ENCODE measurements at regions not wholly inside any gene's neighbourhood (a gene's known extent, or its start where the extent isn't known, plus 50 kb on each side); places are given as distances from the start of the nearest gene placed in this dataset. TPM values are rescaled to one million over a fixed set of nuclear protein-coding genes. Genes with fewer than 3 reads are reported as not detected.

DNA sequence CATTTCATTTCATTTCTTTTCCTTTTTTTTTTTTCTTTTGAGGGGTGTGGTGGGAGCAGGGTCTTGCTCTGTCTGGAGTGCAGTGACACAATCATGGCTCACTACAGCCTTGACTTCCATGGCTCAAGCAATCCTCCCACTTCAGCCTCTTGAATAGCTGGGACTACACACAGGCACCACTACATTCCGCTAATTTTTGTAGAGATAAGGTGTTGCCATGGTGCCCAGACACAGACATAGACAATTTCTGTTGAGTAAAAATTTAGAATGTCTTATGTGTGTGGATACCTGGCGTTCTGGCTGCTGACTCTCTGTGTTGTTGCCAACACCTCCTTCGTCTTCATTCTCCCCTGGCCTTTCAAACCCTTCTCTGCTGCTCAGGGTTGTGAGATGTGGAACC lies 54.0 kb upstream of the PRSS58 start:
- no peak overlapping the region for H3K4me2 ChIP-seq (ENCODE audit: low read depth, low read length, poor library complexity, severe bottlenecking)
- no peak overlapping the region for H3K27ac ChIP-seq (ENCODE audit: low read length)
- no peaks in the 10 kb centered on the region for H3K9me2 ChIP-seq (replicated peaks; ENCODE audit: insufficient read depth, low read length)
- H3K36me3 ChIP-seq (ENCODE audit: insufficient read depth, low read length), result no peaks in the 10 kb centered on the region
- no peak overlapping the region for H3K9ac ChIP-seq (ENCODE audit: low read length)
- H2AFZ ChIP-seq (ENCODE audit: low read length), result no peak overlapping the region
- no peaks in the 10 kb centered on the region for H3K79me2 ChIP-seq (ENCODE audit: low read length)
- no peaks in the 10 kb centered on the region; the same call in 1 of the 2 replicates for H3K27me3 ChIP-seq (ENCODE audit: low read length)
- no peaks in the 10 kb centered on the region for H3K9me3 ChIP-seq (ENCODE audit: low read length)
- H3K4me3 ChIP-seq (ENCODE audit: low read length), result no peak overlapping the region
- no peak for DNase-seq
- H4K20me1 ChIP-seq (ENCODE audit: insufficient read depth, low read depth, low read length), result no peaks in the 10 kb centered on the region
- no peaks in the 10 kb centered on the region for H3K4me1 ChIP-seq (ENCODE audit: low read length)

DNA sequence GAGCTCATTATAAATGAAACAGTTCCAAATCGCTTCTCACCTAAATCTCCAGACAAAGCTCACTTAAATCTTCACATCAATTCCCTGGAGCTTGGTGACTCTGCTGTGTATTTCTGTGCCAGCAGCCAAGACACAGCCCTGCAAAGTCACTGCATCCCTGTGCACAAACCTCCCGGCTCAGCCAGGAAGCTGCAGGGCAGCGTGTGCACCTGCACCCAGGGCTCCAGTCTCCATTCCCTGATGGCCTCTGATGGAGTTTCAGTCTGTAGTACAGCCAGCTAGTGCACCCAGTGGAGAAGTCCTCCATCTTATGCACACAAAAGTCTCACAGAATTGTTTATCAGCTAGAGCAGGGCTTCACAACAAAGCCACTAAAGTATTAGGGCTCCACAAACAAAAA lies 51.1 kb upstream of the PRSS58 start:
- Histone ChIP-seq H3K36me3 (ENCODE audit: insufficient read depth, low read length) (no peaks in the 10 kb centered on the region), H3K4me2 (ENCODE audit: low read depth, low read length, poor library complexity, severe bottlenecking) (no peak overlapping the region), H3K9me2 (replicated peaks; ENCODE audit: insufficient read depth, low read length) (no peaks in the 10 kb centered on the region), H3K9ac (ENCODE audit: low read length) (no peak overlapping the region), H2AFZ (ENCODE audit: low read length) (no peak overlapping the region), H3K27me3 (ENCODE audit: low read length) (no peaks in the 10 kb centered on the region; the same call in 1 of the 2 replicates), H3K4me1 (ENCODE audit: low read length) (peaks cover 15% of the 10 kb centered on the region), H3K79me2 (ENCODE audit: low read length) (no peaks in the 10 kb centered on the region), H3K4me3 (ENCODE audit: low read length) (no peak overlapping the region), H4K20me1 (ENCODE audit: insufficient read depth, low read depth, low read length) (no peaks in the 10 kb centered on the region), H3K9me3 (ENCODE audit: low read length) (no peaks in the 10 kb centered on the region), H3K27ac (ENCODE audit: low read length) (no peak overlapping the region)
- DNase-seq, result no peak

DNA sequence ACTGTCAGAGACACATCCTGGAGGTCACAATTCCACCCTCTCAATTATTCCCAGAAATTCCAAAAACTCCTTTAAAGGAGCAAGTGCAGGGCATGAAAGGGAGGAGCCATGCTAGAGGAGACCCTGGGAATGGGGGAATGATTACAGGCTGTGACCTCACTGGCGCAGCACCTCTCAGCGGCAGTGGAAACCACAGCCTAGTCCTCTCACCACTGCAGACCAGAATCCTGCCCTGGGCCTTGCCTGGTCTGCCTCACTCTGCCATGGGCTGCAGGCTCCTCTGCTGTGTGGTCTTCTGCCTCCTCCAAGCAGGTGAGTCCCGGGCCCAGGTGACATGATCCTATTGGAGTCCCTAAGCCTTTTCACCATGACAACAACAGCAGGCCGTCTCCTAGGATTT lies 50.5 kb upstream of the PRSS58 start:
- H3K4me2 ChIP-seq (ENCODE audit: low read depth, low read length, poor library complexity, severe bottlenecking), result no peak overlapping the region
- no peaks in the 10 kb centered on the region for H3K9me3 ChIP-seq (ENCODE audit: low read length)
- H3K36me3 ChIP-seq (ENCODE audit: insufficient read depth, low read length), result no peaks in the 10 kb centered on the region
- H4K20me1 ChIP-seq (ENCODE audit: insufficient read depth, low read depth, low read length), result no peaks in the 10 kb centered on the region
- peaks cover 18% of the 10 kb centered on the region for H3K4me1 ChIP-seq (ENCODE audit: low read length)
- H3K4me3 ChIP-seq (ENCODE audit: low read length), result no peak overlapping the region
- no peaks in the 10 kb centered on the region; the same call in 1 of the 2 replicates for H3K27me3 ChIP-seq (ENCODE audit: low read length)
- H2AFZ ChIP-seq (ENCODE audit: low read length), result no peak overlapping the region
- no peak overlapping the region for H3K9ac ChIP-seq (ENCODE audit: low read length)
- no peak overlapping the region for H3K27ac ChIP-seq (ENCODE audit: low read length)
- no peaks in the 10 kb centered on the region for H3K79me2 ChIP-seq (ENCODE audit: low read length)
- no peak for DNase-seq
- no peaks in the 10 kb centered on the region for H3K9me2 ChIP-seq (replicated peaks; ENCODE audit: insufficient read depth, low read length)

Small RNA genes lying in the stretch of these regions (small RNA-seq; reads per million reads assigned to genes)
- gene TRBV5-2 (not detected), gene TRBV8-1 (not detected), gene TRBV8-2 (not detected)

Measured in Karpas-422 (cell line).